OCI-LY3 (cell line): ENCODE measurements at regions not wholly inside any gene's neighbourhood (a gene's known extent, or its start where the extent isn't known, plus 50 kb on each side); places are given as distances from the start of the nearest gene placed in this dataset.

Experiments
- H2AFZ ChIP-seq: fragments of 200-600, 300-600 bp; shearing (Covaris generic); 2 replicates; pipeline ENCODE4 v1.6.0; 2014; ENCODE audit warnings: antibody characterized with exemption, low read depth, low read length
- H3K27ac ChIP-seq: fragments of 200-600, 300-600 bp; sonication (generic); 2 replicates; pipeline ENCODE4 v1.5.1; 2014; ENCODE audit warnings: mild to moderate bottlenecking, low read length, moderate library complexity, mixed read lengths
- H3K27me3 ChIP-seq: fragments of 200-600, 300-600 bp; sonication (generic); 2 replicates; pipeline ENCODE4 v1.6.1; 2014; ENCODE audit warnings: low read depth, low read length, mixed read lengths
- H3K36me3 ChIP-seq: fragments of 200-600, 300-600 bp; sonication (generic); replicated peaks from 2 replicates; pipeline ENCODE3; 2014; ENCODE audit warnings: low read depth, low read length, mixed read lengths
- H3K4me1 ChIP-seq: fragments of 300-600, 200-600 bp; sonication (generic); 2 replicates; pipeline ENCODE4 v1.6.1; 2014; ENCODE audit warnings: low read length, mixed read lengths
- H3K4me2 ChIP-seq: fragments of 200-600, 300-600 bp; sonication (generic); 2 replicates; pipeline ENCODE4 v1.6.1; 2014; ENCODE audit warnings: low read length, mixed read lengths
- H3K4me3 ChIP-seq: fragments of 300-600, 200-600 bp; sonication (generic); 2 replicates; pipeline ENCODE4 v1.5.1; 2014; ENCODE audit warnings: antibody characterized with exemption, mild to moderate bottlenecking, low read length, moderate library complexity
- H3K79me2 ChIP-seq: fragments of 300-600, 200-600 bp; shearing (Covaris generic); 2 replicates; pipeline ENCODE4 v1.6.1; 2014; ENCODE audit warnings: mild to moderate bottlenecking, low read length, mixed read lengths
- H3K9ac ChIP-seq: fragments of 300-600, 200-600 bp; shearing (Covaris generic); 2 replicates; pipeline ENCODE4 v1.6.0; 2014; ENCODE audit warnings: mild to moderate bottlenecking, low read length, moderate library complexity
- H3K9me3 ChIP-seq: fragments of 200-600, 300-600 bp; shearing (Covaris generic); 2 replicates; pipeline ENCODE4 v1.6.1; 2014; ENCODE audit warnings: low read length, mixed read lengths; ENCODE audit not compliant: insufficient read depth
- H4K20me1 ChIP-seq: fragments of 200-600, 300-600 bp; sonication (generic); 2 replicates; pipeline ENCODE4 v1.6.1; 2016; ENCODE audit warnings: low read length, mixed read lengths; ENCODE audit not compliant: insufficient read depth
- EZH2phosphoT487 ChIP-seq: fragments of 200-600 bp; shearing (Covaris generic); IDR thresholded peaks from 2 replicates; pipeline ENCODE4 v1.6.1; 2018; ENCODE audit warnings: antibody characterized with exemption, mixed run types, low read depth
- TF ChIP-seq, protein P1 (sequence below): fragments of 200-600, 300-600 bp; sonication (generic); IDR thresholded peaks from 2 replicates; pipeline ENCODE4 v1.5.1; 2014; ENCODE audit warnings: antibody characterized with exemption, low read length, low read depth

DNA sequence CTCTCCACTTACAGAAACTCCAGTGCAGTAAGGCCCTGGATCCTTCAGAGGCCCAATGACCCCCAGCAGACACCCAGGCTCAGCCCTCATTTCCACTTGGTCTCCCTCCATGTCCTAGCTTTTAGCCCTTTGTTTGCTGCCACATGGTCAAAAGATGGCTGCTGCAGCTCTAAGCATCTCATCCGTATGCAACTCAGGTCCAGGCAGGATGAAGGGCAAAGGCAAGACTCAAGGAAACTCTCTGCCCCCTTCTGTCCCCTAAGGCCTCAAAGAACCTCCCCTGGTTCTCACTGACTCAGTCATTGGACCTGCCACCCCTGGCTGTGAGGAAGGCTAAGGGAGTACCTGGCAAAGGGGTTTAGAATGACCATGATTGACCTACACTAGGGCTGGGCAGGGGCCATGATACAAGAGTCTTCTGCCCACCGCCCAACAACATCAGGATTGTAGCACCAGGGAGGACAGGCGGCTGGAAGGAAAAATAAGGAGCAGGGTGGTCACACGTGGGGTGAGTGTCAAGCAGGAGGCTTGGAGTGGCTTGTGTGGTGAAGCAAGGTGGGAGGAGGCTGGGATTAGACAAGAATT lies 303.8 kb upstream of the ZMIZ1 start:
- Histone ChIP-seq H3K79me2 (no peaks in the 10 kb centered on the region), H3K4me1 (peaks cover 6% of the 10 kb centered on the region), H4K20me1 (no peaks in the 10 kb centered on the region), H3K36me3 (no peaks in the 10 kb centered on the region), H2AFZ (no peak overlapping the region), H3K9ac (no peak overlapping the region), H3K4me2 (no peak overlapping the region), H3K4me3 (no peak overlapping the region), H3K27ac (no peak overlapping the region), H3K9me3 (no peaks in the 10 kb centered on the region), H3K27me3 (no peaks in the 10 kb centered on the region)
- TF ChIP-seq, protein P1, sequence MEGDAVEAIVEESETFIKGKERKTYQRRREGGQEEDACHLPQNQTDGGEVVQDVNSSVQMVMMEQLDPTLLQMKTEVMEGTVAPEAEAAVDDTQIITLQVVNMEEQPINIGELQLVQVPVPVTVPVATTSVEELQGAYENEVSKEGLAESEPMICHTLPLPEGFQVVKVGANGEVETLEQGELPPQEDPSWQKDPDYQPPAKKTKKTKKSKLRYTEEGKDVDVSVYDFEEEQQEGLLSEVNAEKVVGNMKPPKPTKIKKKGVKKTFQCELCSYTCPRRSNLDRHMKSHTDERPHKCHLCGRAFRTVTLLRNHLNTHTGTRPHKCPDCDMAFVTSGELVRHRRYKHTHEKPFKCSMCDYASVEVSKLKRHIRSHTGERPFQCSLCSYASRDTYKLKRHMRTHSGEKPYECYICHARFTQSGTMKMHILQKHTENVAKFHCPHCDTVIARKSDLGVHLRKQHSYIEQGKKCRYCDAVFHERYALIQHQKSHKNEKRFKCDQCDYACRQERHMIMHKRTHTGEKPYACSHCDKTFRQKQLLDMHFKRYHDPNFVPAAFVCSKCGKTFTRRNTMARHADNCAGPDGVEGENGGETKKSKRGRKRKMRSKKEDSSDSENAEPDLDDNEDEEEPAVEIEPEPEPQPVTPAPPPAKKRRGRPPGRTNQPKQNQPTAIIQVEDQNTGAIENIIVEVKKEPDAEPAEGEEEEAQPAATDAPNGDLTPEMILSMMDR, result no peak
- TF ChIP-seq EZH2phosphoT487, result no peak

DNA sequence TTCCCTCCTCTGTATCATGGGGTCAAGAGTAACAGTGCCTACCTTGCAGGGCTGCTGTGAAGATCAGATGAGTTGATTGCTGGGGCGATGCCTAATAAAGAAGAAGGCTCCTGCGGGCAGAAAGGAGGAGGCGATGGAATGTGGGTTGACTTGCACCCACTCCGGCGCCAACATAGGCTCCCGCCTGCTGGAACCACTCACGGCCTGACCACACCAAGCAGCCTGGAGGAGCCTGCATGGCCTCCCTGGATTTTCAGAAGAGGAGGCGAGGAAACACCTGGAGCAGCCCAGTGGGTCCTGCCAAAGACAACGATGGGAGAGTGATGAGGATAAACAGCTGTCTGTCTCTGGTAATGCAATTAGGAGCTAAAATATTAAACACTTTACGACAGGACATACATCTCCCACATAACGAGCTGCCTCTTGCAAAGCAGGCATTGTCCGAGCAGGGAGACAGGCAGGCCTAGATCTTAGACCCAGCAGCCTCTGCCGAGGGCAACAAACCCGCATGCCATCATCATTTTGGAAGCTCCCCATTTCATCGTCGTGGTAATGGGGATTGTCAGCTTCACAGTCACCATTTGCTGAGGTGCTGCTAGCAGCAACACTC lies 302.9 kb upstream of the ZMIZ1 start:
- H2AFZ ChIP-seq, result no peak overlapping the region
- no peaks in the 10 kb centered on the region for H3K36me3 ChIP-seq
- no peaks in the 10 kb centered on the region for H3K9me3 ChIP-seq
- H3K27me3 ChIP-seq, result no peaks in the 10 kb centered on the region
- no peak overlapping the region for H3K4me2 ChIP-seq
- H3K9ac ChIP-seq, result no peak overlapping the region
- no peak overlapping the region for H3K27ac ChIP-seq
- no peaks in the 10 kb centered on the region for H3K79me2 ChIP-seq
- H3K4me1 ChIP-seq, result peaks cover 6% of the 10 kb centered on the region
- no peak for TF ChIP-seq EZH2phosphoT487
- TF ChIP-seq, protein P1, result no peak
- H4K20me1 ChIP-seq, result no peaks in the 10 kb centered on the region
- H3K4me3 ChIP-seq, result no peak overlapping the region

DNA sequence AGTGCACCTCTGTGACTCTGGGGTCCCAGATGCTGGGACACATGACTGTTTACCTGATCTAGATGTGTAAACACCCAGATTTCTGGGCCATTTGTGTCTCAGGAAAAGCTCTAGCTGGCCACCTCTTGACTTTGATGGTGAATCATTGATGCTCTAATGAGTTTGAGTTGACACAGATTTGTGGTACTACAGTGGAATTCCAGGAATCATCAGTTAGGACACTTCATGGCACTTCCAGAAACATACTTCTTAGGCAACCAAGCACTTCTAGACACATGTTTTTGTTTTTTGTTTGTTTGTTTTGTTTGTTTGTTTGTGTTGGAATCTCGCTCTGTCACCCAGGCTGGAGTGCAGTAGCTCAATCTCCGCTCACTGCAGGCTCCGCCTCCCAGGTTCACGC lies 302.2 kb upstream of the ZMIZ1 start:
- no peak overlapping the region for H2AFZ ChIP-seq
- no peak overlapping the region for H3K27ac ChIP-seq
- H3K9ac ChIP-seq, result no peak overlapping the region
- H4K20me1 ChIP-seq, result no peaks in the 10 kb centered on the region
- H3K4me2 ChIP-seq, result no peak overlapping the region
- H3K4me3 ChIP-seq, result no peak overlapping the region
- peaks cover 6% of the 10 kb centered on the region for H3K4me1 ChIP-seq
- no peaks in the 10 kb centered on the region for H3K79me2 ChIP-seq
- no peaks in the 10 kb centered on the region for H3K27me3 ChIP-seq
- no peaks in the 10 kb centered on the region for H3K36me3 ChIP-seq
- TF ChIP-seq, protein P1, result no peak
- no peak for TF ChIP-seq EZH2phosphoT487
- no peaks in the 10 kb centered on the region for H3K9me3 ChIP-seq

DNA sequence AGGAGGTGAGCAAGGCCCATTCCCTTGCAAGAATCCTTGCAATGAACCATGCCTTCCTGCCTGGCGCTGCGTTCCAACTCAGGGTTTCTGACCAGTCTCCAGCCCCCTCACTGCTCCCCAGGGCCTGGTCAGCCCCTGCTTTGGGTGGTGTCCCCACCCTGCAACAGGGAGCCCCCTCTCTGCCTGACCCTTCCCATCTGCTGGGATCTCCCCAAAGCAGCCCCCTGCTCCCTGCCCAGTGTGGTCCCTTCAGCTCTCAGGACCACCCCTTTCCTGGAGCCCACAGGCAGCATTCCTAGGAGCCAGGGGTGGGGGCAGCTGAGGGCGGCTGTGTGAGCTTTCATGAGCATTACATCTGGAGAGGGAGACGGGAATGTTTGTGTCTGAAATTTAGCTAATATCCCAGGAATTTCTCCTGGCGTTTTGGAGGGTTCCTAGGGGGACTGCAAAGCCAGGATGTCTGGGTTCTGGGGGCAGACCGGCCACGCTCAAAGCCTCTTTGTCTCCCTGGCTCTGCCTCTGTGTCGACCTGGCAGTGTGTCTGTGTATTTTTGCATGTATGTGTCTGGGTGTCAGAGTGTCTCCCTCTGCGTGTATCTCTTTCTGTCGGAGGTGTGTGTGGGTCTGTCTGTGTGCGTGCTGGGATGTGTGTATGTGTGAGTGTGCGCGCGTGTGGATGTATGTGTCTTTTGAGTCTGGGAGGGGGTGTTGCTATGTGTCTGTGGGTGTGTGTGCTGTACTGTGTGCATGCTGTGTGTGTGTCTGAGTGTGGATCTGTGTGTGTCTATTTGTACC lies 300.5 kb upstream of the ZMIZ1 start:
- no peak overlapping the region for H3K4me2 ChIP-seq
- TF ChIP-seq, protein P1, result no peak
- TF ChIP-seq EZH2phosphoT487, result no peak
- no peak overlapping the region for H2AFZ ChIP-seq
- H3K9me3 ChIP-seq, result no peaks in the 10 kb centered on the region
- no peaks in the 10 kb centered on the region for H3K27me3 ChIP-seq
- no peaks in the 10 kb centered on the region for H4K20me1 ChIP-seq
- no peak overlapping the region for H3K9ac ChIP-seq
- no peaks in the 10 kb centered on the region for H3K36me3 ChIP-seq
- no peak overlapping the region for H3K27ac ChIP-seq
- peaks cover 6% of the 10 kb centered on the region for H3K4me1 ChIP-seq
- no peaks in the 10 kb centered on the region for H3K79me2 ChIP-seq
- H3K4me3 ChIP-seq, result no peak overlapping the region
